ENCODE measurements at regions not wholly inside any gene's neighbourhood (a gene's known extent, or its start where the extent isn't known, plus 50 kb on each side); places are given as distances from the start of the nearest gene placed in this dataset.
"Not testable (repeated sequence)": the region's sequence is repeated elsewhere in the genome, so short reads cannot be mapped to it uniquely, and the experiment has no call there.

DNA sequence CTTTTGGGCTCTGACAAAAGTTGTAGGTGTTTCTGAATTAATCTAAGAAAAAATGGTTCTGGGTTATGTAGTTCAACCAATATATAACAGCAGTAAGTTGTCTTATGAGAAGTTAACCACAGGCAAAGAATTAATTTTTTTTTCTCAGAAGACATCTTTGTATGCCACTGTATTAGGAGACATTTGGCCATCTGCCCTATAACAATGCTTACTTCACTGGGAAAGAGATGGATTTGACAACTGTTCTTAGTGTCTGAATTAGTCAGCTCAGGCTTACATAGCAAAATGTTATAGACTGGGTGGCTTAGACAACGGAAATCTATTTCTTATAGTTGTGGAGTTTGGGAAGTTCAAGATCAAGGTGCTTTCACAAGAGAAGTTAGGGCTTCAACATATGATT lies 508.1 kb downstream of the STIM2 start:
- DNase-seq, result no peak

DNA sequence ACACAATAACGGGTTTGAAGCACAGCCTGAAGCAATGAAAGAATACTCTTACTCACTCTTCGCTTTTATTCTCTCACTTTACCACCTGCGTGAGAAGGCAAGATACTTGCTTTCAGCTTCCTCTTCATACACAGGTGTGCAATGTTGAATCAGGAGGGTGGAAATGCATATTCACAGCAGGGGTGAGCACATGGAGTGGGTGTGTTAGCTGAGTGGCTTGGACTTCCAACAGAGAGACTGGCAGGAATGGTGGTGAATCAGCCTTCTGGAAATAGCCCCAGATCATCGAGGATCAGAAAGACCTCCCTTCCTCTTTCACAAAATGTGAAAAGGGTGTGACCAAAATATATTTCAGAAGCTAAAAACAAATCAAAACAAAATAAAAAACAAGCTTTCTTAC lies 521.2 kb downstream of the STIM2 start:
- DNase-seq, result no peak

DNA sequence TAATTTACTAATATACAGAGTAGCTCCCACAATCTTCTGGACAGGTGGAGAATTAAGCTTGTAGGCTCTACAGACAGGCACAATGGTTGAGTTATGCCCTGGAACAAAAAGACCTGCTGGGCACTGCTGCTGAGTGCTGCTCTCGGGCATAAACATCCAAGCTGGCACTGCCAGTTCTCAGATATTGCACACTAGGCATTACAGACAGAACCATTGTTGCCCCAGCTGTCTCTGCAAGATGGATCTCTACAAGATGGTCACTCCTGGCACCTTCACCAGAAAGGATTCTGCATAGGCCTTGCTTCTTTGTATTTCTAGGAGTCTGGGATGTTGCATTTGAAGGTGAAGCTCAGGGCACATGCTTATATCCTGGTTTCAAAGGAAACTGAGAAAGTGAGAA lies 527.1 kb downstream of the STIM2 start:
- DNase-seq, result no peak

DNA sequence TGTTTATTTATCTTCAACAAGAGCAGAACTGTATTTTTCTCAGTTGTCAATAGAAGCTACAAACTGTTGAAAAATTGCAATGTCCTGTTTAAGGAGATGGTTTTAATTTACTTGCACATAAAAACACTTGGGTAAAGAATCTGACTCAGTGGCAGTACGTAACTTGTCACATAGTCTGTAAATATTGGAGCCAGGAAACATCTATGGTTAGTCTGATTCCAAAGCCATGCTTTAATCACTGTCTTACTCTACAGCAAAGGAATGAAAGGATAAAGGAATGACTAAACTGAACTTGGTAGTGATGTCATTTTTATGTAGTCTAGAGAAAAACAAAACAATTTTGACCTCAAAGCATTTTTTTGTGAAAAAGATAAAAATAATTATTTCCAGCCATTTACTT lies 537.2 kb downstream of the STIM2 start:
- DNase-seq, result no peak

DNA sequence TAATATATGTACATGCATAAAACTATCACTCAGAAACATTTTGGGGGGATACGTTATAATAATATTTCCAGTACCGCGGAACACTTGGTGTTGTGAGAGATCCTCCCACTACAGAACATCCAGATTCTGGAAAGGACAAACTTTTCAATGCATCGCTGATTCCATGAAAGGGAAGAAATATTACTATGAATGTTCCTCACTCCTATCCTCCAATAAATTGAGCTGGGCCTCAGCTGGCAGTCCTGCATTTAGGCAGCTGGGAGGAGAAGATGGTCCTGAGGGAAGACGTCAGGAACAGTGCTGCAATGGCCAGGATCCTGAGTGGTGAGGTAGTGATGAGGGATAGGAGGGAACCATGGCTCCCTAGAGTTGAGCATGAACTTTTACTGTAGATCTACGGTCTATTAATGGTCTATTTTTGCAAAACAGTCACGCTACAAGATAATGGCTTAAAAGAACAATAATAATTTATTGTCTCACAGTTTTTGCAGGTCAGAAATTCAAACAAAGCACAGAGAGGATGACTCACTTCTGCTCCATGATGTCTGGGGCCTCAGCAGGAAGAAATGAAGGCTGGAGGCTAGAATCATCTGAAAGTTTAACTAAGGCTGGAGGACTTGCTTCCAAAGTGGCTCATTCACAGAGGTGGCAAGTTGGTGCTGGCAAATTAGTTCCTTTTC lies 538.1 kb downstream of the STIM2 start:
- DNase-seq, result no peak

DNA sequence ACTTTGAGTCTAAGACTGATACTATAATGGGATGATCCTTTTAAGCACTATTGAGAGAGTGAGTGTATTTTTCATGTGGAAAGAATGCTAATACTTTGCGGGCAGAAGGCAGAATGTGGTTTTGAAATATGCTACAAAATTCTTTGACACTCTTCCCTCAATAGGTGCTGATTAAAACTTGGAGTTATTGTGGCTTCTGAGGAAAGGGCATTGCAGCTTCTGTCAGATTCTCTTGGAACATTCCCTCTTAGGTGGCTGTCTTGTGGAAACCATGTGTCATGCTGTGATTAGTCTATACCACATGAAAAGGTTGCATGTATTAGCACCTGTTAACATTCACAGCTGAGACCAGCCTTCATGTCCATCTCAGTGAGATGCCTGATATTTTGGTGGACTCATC lies 547.0 kb downstream of the STIM2 start:
- no peak for DNase-seq

DNA sequence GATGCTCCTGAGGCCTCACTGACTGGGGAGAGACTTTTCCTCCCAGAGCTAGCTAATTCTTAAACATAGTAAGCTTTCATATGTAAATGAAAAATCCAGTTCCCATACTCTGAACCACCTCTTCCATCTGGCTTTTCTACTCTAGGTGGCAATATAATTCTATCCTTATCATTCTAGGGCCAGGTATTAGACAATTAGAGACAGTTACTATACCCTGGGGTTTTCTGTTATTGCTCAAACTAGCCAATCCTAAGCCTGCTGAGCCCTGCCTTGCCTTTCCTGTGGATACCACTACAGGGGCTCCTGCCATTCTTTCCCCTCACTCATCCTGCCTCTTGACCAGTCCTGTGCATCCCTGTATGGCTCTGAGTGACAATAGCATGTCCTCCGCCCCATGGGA lies 552.0 kb downstream of the STIM2 start:
- no peak for DNase-seq

DNA sequence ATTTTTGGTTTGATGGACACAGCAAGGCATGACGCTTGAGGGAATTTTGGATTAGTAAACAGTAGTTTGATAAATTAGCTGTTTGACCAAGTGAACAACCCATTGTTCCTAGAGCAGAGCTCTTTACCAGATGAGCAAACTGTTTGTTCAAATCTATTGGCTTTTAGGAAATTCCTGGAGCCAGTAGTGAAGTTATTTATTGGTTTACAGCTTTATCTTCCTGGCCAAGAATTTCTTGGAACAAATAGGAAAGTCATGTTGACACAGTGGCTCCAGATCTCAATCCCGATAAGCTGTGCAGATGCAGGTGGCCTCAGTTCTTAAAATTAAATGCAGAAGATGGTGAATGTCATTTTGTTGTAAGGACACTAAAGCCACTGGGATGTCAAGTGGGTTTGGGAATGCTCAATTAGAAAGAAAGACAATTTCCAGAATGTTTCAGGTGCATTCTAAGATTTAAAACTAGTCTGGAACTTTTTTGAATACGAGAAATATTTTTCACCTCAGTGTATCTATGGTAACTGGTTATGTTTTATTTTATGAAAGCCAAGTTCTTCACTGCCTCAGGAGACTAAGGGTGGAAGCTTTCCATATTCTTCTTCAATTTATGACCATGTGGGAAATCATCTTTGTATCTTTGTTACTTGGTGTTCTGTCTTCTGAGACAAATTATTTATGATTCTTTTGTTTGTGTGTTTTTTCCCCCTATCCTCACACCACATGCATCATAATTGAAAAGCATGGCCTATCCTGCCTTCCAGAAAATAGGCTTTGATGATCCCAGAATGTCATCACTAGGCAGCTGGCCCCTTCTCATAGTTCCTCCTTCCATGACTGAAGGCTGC lies 554.5 kb downstream of the STIM2 start:
- no peak for DNase-seq

DNA sequence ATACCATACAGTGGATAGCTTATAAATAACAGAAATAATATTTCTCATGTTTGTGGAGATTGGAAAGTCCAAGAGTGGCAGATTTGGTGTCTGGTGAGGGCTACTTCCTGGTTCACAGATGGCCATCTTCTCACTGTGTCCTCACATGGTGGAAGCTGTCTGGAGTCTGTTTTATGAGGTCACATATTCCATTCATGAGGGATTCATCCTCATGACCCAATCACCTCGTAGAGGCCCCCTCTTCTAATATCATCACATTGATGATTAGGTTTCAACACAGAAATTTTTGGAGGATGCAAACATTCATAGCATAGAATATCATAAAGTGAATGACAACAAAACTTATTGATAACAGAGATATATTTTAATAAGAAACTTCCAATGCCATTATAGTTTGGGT lies 568.0 kb downstream of the STIM2 start:
- DNase-seq, result no peak

DNA sequence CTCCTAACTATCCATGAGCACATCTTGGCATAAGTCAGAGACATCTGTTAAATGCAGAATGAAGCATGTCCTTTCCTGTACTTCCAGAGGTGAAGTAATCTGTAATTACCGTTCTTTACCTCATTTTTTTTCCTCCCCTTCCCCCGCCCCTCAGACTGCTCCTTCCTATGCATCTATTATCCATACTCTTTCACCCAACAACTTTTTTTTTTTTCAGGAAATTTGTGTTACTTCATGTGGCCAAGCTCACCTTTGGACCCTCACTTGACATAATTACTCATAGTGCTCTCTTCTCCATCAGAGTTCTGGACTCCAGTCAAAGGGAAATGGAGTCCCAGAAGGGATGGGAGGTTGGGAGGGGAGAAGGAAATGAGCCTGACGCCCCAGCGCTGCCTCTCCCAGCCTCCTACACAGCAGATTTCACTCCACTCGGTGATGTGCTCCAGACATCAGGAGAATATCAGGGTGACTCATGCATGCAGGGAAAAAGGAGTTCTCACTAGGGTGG lies 568.8 kb downstream of the STIM2 start:
- DNase-seq, result no peak

DNA sequence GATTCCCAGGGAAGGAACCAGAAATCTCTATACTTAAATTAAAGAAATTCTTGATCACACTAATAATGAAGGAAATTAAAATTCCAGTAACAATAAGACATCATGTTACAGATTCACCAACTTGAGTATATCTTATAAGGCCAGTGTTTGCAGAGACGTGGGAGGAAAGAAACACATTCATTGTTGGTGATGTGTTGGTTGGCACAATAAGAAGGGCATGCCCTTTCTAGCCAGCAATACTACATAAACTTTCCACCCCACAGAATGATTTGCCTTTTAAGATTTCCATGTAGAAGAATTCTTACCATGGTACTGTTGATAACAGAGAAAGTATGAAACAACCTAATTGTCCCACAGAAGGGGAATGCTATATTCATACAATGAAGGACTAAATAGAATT lies 581.5 kb downstream of the STIM2 start:
- DNase-seq, result no peak

DNA sequence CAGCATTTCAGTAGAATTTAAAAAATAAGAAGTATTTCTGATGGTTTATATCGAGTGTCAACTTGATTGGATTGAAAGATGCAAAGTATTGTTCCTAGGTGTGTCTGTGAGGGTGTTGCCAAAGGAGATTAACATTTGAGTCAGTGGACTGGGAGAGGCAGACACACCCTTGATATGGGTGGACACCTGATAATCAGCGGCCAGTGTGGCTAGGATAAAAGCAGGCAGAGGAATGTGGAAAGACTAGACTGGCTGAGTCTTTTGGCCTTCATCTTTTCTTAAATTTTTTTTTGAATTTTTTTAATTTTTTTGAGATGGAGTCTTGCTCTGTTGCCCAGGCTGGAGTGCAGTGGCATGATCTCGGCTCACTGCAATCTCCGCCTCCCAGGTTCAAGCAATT lies 582.0 kb downstream of the STIM2 start:
- DNase-seq, result not testable (repeated sequence)

DNA sequence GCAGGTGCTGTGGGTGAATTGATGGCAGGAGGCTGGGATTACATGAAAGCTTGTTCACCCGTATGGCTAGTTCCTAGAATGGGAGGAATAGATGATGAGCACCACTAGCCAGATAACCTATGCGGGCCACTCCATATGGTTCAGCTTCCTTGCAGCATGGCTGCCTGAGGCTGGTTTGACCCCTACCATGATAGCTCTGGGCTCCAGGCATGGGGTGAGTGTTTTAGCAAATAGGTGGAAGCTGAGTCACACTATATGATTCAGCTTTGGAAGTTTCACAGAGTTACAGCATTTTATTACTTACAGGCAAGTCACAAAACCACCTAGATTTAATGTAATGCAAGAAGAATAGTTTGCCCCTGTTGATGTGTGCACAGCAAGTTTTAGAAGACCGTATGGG lies 603.2 kb downstream of the STIM2 start:
- no peak for DNase-seq

DNA sequence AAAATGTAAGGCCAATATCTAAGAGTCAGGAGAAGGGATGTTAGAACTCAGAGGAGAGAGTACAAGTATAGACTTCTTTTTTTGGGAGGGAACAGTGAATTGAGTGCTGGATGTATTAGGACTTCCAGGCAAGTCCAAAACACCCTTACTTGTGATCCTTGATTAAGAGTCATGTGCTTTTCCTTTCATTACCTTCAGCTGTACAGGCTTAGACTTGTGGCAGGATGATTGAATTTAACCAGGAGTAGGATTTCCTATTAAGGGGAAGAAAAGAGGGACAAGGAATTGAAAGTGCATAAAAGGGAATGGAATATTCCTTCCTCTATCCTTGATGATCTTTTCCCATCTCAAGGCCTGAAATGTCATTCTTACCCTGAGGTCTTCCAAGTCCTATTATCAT lies 606.7 kb downstream of the STIM2 start:
- no peak for DNase-seq

DNA sequence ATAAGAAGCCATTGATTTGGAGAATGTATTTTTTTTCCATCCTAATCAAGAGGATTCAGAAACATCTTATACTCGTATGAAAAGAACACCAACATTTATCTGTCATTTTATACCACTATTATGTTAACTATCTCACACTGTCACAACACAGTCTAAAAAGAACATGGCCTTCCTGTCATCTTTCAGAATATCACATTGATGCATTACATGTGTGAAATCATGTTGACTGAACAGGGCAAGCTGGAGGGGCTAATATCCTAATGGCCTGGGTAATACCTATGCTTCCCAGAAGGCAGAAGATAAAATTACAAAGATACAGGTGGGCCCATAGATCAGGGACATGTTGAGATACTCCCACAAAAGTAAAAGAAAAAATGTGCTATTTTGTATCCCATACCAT lies 611.7 kb downstream of the STIM2 start:
- no peak for DNase-seq

DNA sequence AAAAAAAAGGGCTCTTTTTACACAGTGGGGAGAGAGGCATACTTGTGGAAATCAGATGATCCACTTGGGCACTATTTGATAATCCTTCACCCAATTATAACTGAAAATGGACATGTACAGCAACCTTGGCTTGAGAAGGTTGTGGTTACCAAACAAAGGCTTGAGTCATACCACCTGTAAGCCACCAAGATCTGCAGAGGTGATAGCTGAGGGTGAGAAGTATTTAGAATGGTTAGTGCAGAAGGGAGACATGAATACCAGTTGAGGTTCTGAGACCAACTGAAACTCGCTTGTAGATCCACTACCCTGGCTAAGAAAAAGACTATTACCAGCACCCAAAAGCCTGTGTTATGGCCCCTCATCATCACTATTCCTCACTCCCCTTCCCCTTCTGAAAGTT lies 614.0 kb downstream of the STIM2 start:
- no peak for DNase-seq

DNA sequence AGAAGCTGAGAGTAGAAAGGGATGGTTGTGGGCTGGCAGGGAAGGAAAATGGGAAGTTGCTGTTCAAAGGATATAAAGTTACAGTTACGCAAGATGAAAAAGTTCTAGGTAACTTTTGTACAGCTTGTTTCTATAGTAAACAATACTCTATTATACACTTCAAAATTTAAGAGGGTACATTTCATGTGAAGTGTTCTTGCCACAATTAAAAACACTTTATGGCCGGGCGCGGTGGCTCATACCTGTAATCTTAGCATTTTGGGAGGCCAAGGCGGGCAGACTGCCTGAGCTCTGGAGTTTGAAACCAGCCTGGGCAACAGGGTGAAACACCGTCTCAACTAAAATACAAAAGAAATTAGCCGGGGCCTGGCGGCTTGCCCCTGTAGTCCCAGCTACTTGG lies 623.6 kb downstream of the STIM2 start:
- DNase-seq, result no peak

DNA sequence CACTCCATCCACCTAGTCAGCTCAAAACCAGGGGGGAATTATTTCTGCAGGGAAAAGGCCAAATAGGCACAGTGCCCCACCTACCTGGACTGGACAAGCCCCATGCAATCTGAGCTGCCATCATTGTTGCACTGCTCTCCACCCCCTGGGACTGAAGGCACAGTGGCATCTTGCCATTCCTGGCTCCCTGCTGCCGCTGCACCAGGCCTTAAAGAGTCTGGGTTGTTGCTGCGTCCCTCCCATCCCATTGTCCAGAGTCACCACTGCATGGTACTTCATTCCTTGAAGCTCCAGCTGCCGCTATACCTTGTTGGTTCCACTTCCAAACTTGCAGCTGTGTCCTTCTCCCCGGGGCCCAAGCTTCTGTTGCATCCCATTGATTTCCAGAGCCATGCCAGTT lies 629.7 kb downstream of the STIM2 start:
- DNase-seq, result no peak

DNA sequence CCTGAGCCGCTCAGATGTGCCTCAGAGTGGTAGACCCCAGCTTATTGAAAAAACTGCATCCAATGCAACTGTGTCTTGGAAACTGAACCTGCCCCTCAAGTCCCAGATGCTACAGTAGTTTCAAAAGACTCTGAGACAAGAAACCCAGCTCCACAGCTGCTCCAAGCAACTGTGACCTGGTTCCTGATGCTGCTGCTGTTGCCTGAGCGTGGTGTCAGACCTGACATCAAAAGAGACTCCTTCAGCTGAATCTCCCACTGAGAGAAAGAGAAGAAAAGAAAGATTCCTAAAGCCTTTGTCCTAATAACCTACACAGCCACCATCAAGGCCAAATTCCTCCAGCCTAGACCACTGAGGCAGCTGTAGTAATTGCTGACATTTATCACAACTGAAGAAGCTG lies 630.1 kb downstream of the STIM2 start:
- DNase-seq, result no peak

DNA sequence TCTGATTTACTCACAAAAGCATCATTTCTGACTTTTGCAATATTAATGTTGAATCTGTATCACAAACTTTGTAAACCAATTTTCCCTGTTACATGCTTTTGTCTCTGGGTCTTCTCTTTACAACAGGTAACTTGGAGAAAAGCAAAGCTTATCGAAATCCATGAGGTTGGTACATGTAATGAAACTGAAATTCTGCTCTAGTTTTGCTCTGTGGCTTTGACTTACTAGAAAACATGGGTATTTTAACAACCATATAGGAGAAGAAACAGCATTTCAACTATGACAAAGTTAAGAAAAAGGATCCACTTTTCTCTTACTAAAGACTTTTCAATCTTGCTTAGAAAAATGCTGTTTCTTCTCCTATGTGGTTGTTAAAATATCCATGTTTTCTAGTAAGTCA lies 645.8 kb downstream of the STIM2 start:
- DNase-seq, result no peak

DNA sequence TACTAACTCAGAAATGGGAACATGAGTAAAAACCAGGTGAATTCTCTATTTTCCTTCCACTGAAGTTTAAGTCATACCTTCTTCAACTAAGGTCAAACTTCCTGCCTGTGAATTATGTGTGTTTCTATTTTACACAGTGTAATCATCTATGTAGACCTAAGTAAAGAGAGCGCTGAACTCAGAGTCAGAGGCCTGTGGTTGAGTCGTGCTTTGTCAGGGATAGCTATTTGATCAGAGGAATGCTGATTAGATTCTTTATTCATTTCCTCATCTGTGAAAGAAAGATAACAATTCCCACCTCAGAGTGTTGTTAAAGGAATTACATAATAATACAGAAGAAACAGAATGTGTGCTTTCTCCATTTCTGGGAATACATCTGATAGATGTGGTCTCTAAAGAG lies 654.1 kb downstream of the STIM2 start:
- no peak for DNase-seq

DNA sequence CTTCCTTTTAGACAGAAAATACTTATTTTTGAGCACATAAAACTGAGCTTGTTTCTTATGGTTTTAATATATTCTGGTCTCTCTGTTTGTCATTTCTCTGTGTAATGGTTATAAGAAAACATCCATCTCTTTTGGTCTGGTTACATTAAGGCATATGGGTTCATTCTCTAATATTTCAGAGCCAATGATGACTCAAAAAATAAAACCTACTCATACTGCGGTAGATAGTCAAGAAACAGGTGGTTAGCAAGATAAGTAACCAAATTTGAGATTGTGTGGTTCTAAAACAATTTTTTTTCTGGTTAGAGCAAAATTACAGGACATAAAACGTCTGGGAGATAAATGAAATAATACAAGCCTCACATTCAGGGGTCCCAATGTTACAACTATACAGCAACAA lies 654.5 kb downstream of the STIM2 start:
- no peak for DNase-seq

DNA sequence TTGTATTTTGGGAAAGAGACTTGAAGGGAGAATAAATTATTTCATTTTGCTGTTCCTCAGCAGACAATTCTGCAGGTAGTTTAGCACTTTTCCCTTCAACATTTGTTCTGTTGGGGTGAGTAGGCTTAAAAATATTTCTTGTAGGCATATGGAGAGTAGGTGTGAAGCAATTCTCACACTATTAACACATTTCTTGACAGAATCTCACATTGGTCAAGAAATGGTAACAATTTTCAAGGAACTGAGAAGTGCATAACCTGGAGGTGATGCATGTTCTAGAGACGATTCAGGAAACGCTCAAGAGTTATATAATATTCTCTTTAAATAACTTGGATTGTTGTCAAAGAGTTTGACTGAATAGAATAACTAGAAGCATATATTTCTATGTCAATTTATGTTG lies 658.2 kb downstream of the STIM2 start:
- DNase-seq, result no peak

DNA sequence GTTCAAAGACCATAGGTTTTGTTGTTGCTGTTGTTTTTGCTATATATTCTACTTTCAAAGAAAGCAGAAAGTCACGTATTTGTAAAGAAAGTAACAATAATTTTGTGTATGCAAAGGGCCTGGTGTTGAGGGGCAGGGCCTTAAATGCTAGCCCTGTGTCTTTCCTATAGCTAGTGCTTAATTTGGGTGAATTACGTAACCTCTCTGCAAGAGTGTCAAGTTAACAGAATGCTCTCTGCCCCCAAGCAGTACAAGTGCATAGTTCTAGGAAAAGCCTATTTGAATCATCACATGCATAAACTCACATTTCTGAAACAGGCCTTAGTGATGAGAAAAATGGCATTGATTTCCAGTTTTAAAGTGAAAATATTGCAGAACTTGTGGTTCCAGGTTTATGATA lies 663.6 kb downstream of the STIM2 start:
- DNase-seq, result no peak

DNA sequence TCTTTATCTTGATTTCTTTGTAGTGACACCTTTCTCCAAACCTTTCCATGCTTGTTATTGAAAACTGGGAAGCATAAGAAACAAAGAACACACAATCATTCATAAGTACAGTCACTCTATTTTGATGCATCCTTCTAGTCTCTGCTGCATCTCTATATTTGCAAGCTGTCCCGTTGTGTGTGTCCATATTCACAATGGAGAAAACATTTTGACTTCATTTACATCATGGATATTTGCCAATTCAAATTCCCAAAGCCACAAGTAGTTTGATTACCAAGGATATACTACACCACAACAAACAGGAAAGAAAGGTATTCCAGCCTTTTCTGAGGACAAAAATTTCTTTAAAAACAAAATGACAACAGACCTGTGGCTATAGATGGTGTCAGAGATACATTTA lies 673.8 kb downstream of the STIM2 start:
- no peak for DNase-seq
